SU-DHL-6 (cell line): ENCODE measurements at regions not wholly inside any gene's neighbourhood (a gene's known extent, or its start where the extent isn't known, plus 50 kb on each side); places are given as distances from the start of the nearest gene placed in this dataset.

ENCODE experiments used
- H2AFZ ChIP-seq: fragments of 200-600 bp; sonication (generic); 2 replicates; pipeline ENCODE4 v1.6.1; 2014; ENCODE audit warnings: low read depth, mild to moderate bottlenecking, moderate library complexity, mixed read lengths, antibody characterized with exemption, low read length; ENCODE audit not compliant: severe bottlenecking
- H3F3A ChIP-seq: fragments of 200-600 bp; shearing (Covaris generic); 2 replicates; pipeline ENCODE4 v1.6.0; 2016; ENCODE audit warnings: antibody characterized with exemption, mild to moderate bottlenecking; ENCODE audit not compliant: insufficient read depth
- H3K27ac ChIP-seq: fragments of 200-600 bp; sonication (generic); 2 replicates; pipeline ENCODE4 v1.5.1; 2016; ENCODE audit warnings: low read depth, mild to moderate bottlenecking, low read length, moderate library complexity, mixed read lengths
- H3K27me3 ChIP-seq: fragments of 200-600 bp; sonication (generic), shearing (Covaris generic); 2 replicates; pipeline ENCODE4 v1.6.0; 2014; ENCODE audit warnings: mild to moderate bottlenecking, low read length
- H3K36me3 ChIP-seq: fragments of 200-600 bp; sonication (generic); 2 replicates; pipeline ENCODE4 v1.6.1; 2014; ENCODE audit warnings: mild to moderate bottlenecking, low read length, mixed read lengths
- H3K4me2 ChIP-seq: fragments of 300-600, 200-600 bp; shearing (Covaris generic), sonication (generic); 2 replicates; pipeline ENCODE4 v1.6.0; 2014; ENCODE audit warnings: low read length, low read depth, mild to moderate bottlenecking; ENCODE audit not compliant: poor library complexity, severe bottlenecking
- H3K4me3 ChIP-seq: fragments of 200-600 bp; sonication (generic); 2 replicates; pipeline ENCODE4 v1.5.1; 2014; ENCODE audit warnings: antibody characterized with exemption, low read length, mild to moderate bottlenecking, mixed read lengths; ENCODE audit not compliant: insufficient read depth, poor library complexity, severe bottlenecking
- H3K79me2 ChIP-seq: fragments of 200-600 bp; sonication (generic); 2 replicates; pipeline ENCODE4 v1.6.1; 2014; ENCODE audit warnings: mild to moderate bottlenecking, low read length, moderate library complexity; ENCODE audit not compliant: insufficient read depth
- H3K9ac ChIP-seq: fragments of 200-600 bp; sonication (generic); 2 replicates; pipeline ENCODE4 v1.7.0; 2014; ENCODE audit warnings: mild to moderate bottlenecking, low read length
- H3K9me2 ChIP-seq: fragments of 200-600 bp; sonication (generic); replicated peaks from 2 replicates; pipeline ENCODE4 v1.6.1; 2014; ENCODE audit warnings: low read length; ENCODE audit not compliant: insufficient read depth
- H3K9me3 ChIP-seq: fragments of 200-600 bp; sonication (generic); 2 replicates; pipeline ENCODE4 v1.6.1; 2014; ENCODE audit warnings: low read length, mixed read lengths; ENCODE audit not compliant: insufficient read depth
- H4K20me1 ChIP-seq: fragments of 200-600 bp; sonication (generic); 2 replicates; pipeline ENCODE4 v1.6.1; 2014; ENCODE audit warnings: low read depth, mild to moderate bottlenecking, antibody characterized with exemption, low read length, moderate library complexity, mixed read lengths
- CTCF ChIP-seq: fragments of 200-600 bp; sonication (generic); IDR thresholded peaks from one replicate; pipeline ENCODE4 v1.5.1; 2017; ENCODE audit warnings: antibody characterized with exemption, mild to moderate bottlenecking, low read length, moderate library complexity; ENCODE audit not compliant: insufficient read depth, poor library complexity, severe bottlenecking
- EZH2phosphoT487 ChIP-seq: fragments of 200-600 bp; sonication (generic), shearing (Covaris generic); conservative IDR thresholded peaks from 2 replicates; pipeline ENCODE4 v1.6.1; 2018; ENCODE audit warnings: mild to moderate bottlenecking, antibody characterized with exemption, low read length, moderate library complexity, mixed read lengths

GRCh38 chr5:29805804-29806203 is 1387.7 kb upstream of the CDH6 start:
- H2AFZ ChIP-seq = no peak overlapping the region
- H3F3A ChIP-seq = no peaks in the 10 kb centered on the region
- H3K79me2 ChIP-seq = no peaks in the 10 kb centered on the region
- no peak overlapping the region for H3K4me2 ChIP-seq
- no peaks in the 10 kb centered on the region for H3K9me2 ChIP-seq
- no peaks in the 10 kb centered on the region for H3K36me3 ChIP-seq
- no peaks in the 10 kb centered on the region for H4K20me1 ChIP-seq
- H3K9me3 ChIP-seq = no peaks in the 10 kb centered on the region
- no peak overlapping the region for H3K27ac ChIP-seq
- no peak overlapping the region for H3K9ac ChIP-seq
- H3K27me3 ChIP-seq = no peaks in the 10 kb centered on the region
- H3K4me3 ChIP-seq = no peak overlapping the region
- no peak for TF ChIP-seq EZH2phosphoT487
- no peak for TF ChIP-seq CTCF

- Histone ChIP-seq H3K79me2 (no peaks in the 10 kb centered on the region), H3K9ac (no peak overlapping the region), H3K27ac (no peak overlapping the region), H2AFZ (no peak overlapping the region), H3F3A (no peaks in the 10 kb centered on the region), H3K4me2 (no peak overlapping the region), H4K20me1 (no peaks in the 10 kb centered on the region), H3K36me3 (no peaks in the 10 kb centered on the region), H3K9me2 (no peaks in the 10 kb centered on the region), H3K27me3 (no peaks in the 10 kb centered on the region), H3K4me3 (no peak overlapping the region), H3K9me3 (no peaks in the 10 kb centered on the region)
- TF ChIP-seq EZH2phosphoT487 (no peak), CTCF (no peak)
Measured at GRCh38 chr5:29800752-29801151, 1392.7 kb upstream of the CDH6 start.

GRCh38 chr5:29796013-29796412 is 1397.5 kb upstream of the CDH6 start:
- H3K79me2 ChIP-seq = no peaks in the 10 kb centered on the region
- H3K9ac ChIP-seq = no peak overlapping the region
- H3K9me2 ChIP-seq = no peaks in the 10 kb centered on the region
- H3K4me2 ChIP-seq = no peak overlapping the region
- no peak overlapping the region for H3K4me3 ChIP-seq
- no peaks in the 10 kb centered on the region for H3K36me3 ChIP-seq
- TF ChIP-seq CTCF (no peak), EZH2phosphoT487 (no peak)
- no peaks in the 10 kb centered on the region for H3F3A ChIP-seq
- no peaks in the 10 kb centered on the region for H4K20me1 ChIP-seq
- H3K27ac ChIP-seq = no peak overlapping the region
- H3K9me3 ChIP-seq = no peaks in the 10 kb centered on the region
- H2AFZ ChIP-seq = no peak overlapping the region
- H3K27me3 ChIP-seq = no peaks in the 10 kb centered on the region
